MCF 10A (cell line): ENCODE measurements at regions not wholly inside any gene's neighbourhood (a gene's known extent, or its start where the extent isn't known, plus 50 kb on each side); places are given as distances from the start of the nearest gene placed in this dataset.

Source experiments
- BruUV-seq: library from RNA; stranded (reverse); fragments of 400-500 nt; replicated peaks from 2 replicates; lab custom pipeline; 2021; lab: Mats Ljungman, UMichigan
- CTCF ChIA-PET: fragments of 300-600 bp; sonication (Branson Sonifier 250); formaldehyde crosslinking; extraction: SDS; loops from one replicate; lab custom pipeline; 2021; ENCODE audit warnings: antibody characterized with exemption, inconsistent platforms; lab: Yijun Ruan, JAX
- POLR2A ChIA-PET: fragments of 300-600, 350-650 bp; sonication (Branson Sonifier 250); formaldehyde crosslinking; extraction: SDS; loops from one replicate; lab custom pipeline; 2020; ENCODE audit warnings: antibody characterized with exemption, inconsistent platforms; lab: Yijun Ruan, JAX
- DNase-seq: peaks from one replicate; pipeline ENCODE4 v3.0.0-alpha.2; 2018; ENCODE audit not compliant: unreplicated experiment
- H3K27ac Mint-ChIP-seq: one replicate; pipeline ENCODE4 v1.8.0; 2022; ENCODE audit warnings: mild to moderate bottlenecking, low read depth, mixed read lengths; ENCODE audit not compliant: unreplicated experiment
- H3K27me3 Mint-ChIP-seq: one replicate; pipeline ENCODE4 v1.8.0; 2022; ENCODE audit warnings: mixed read lengths; ENCODE audit not compliant: insufficient read depth, unreplicated experiment
- H3K36me3 Mint-ChIP-seq: one replicate; pipeline ENCODE4 v1.8.0; 2022; ENCODE audit warnings: mild to moderate bottlenecking, moderate library complexity, mixed read lengths; ENCODE audit not compliant: insufficient read depth, unreplicated experiment
- H3K4me1 Mint-ChIP-seq: one replicate; pipeline ENCODE4 v1.8.0; 2022; ENCODE audit warnings: mixed read lengths; ENCODE audit not compliant: insufficient read depth, unreplicated experiment
- H3K4me3 Mint-ChIP-seq: one replicate; pipeline ENCODE4 v1.8.0; 2022; ENCODE audit warnings: mild to moderate bottlenecking, moderate library complexity, mixed read lengths; ENCODE audit not compliant: unreplicated experiment
- H3K9me3 Mint-ChIP-seq: one replicate; pipeline ENCODE4 v1.8.0; 2022; ENCODE audit warnings: mixed read lengths; ENCODE audit not compliant: unreplicated experiment
- intact Hi-C: fragments of 100-400 bp; cut with micrococcal nuclease; formaldehyde crosslinking; loops from 2 replicates; pipeline ENCODE4 v1.14.1; 2022
- TF ChIP-seq, protein P1 (sequence below): fragments of 200-600 bp; IDR thresholded peaks from one replicate; pipeline ENCODE4 v1.8.0; 2022; ENCODE audit warnings: antibody characterized with exemption, mild to moderate bottlenecking; ENCODE audit not compliant: unreplicated experiment

DNA sequence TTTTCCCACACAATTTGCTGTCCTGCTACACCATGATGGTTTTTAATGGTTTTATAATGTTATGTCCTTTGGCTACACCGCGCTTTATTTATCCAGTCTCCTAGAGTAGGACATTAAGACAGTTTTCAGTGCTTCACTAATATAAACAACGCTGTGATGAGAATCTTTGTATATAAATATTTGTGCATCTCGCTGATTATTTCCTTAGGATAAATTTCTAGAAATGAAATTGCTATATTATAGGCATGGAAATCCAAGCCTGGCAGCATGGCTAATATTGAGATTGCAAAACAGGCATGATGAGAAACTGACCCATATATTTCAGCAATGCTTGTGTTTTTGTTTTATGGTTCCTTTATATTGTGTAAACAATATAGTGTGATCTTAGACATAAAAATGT lies 81.4 kb upstream of the ATXN1 start:
- ChIA-PET CTCF (no interaction called here), POLR2A (no interaction called here)
- Mint-ChIP-seq H3K36me3 (no peaks in the 10 kb centered on the region), H3K4me1 (no peaks in the 10 kb centered on the region), H3K27me3 (no peaks in the 10 kb centered on the region), H3K9me3 (no peaks in the 10 kb centered on the region), H3K27ac (no peak overlapping the region), H3K4me3 (no peak overlapping the region)
- BruUV-seq = no TSS peak
- TF ChIP-seq, protein P1, sequence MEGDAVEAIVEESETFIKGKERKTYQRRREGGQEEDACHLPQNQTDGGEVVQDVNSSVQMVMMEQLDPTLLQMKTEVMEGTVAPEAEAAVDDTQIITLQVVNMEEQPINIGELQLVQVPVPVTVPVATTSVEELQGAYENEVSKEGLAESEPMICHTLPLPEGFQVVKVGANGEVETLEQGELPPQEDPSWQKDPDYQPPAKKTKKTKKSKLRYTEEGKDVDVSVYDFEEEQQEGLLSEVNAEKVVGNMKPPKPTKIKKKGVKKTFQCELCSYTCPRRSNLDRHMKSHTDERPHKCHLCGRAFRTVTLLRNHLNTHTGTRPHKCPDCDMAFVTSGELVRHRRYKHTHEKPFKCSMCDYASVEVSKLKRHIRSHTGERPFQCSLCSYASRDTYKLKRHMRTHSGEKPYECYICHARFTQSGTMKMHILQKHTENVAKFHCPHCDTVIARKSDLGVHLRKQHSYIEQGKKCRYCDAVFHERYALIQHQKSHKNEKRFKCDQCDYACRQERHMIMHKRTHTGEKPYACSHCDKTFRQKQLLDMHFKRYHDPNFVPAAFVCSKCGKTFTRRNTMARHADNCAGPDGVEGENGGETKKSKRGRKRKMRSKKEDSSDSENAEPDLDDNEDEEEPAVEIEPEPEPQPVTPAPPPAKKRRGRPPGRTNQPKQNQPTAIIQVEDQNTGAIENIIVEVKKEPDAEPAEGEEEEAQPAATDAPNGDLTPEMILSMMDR = no peak
- intact Hi-C loops = no loop called here
- DNase-seq = no peak

DNA sequence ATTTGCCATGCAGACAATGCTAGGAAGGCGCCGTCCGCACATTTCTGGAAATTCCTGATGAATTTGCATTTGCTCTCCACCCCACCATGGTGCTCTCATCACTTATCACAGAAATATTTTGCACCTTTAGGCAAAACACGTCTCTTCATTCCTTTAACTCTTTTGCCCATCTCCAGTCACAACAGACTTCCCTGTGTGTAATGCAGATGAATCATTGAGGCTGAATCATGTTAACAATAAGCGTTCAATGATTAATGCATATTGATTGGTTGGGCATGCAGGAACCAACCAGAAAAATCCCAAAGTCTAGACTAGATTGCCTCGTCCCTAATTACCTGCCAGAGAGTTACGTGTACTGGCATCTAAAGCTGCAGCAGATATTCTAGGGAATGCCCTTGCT lies 80.0 kb upstream of the ATXN1 start:
- no TSS peak for BruUV-seq
- intact Hi-C loops = no loop called here
- TF ChIP-seq, protein P1 = no peak
- Mint-ChIP-seq H3K27ac (no peak overlapping the region), H3K27me3 (no peaks in the 10 kb centered on the region), H3K36me3 (no peaks in the 10 kb centered on the region), H3K4me1 (no peaks in the 10 kb centered on the region), H3K9me3 (no peaks in the 10 kb centered on the region), H3K4me3 (no peak overlapping the region)
- no peak for DNase-seq
- ChIA-PET POLR2A (no interaction called here), CTCF (no interaction called here)

DNA sequence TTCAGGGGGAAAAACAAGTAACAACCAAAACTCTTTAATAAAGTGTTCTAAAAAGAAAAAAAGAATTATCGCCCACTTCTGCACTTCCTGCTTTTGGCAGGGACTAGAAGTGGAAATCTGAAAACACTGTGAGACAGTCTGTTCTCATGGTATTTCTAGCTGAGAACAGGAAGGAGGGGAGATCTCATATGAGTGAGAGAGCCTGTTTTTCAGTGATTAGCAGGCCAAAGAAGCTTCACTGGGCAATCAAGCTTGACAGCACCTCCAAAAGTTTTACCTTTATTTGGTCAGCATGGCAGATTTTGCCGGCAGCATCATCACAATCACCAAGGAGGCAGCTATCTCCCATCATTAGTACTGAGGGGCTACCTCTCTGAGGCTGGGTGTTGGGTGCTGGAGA lies 79.5 kb upstream of the ATXN1 start:
- no peak overlapping the region for H3K27ac Mint-ChIP-seq

DNA sequence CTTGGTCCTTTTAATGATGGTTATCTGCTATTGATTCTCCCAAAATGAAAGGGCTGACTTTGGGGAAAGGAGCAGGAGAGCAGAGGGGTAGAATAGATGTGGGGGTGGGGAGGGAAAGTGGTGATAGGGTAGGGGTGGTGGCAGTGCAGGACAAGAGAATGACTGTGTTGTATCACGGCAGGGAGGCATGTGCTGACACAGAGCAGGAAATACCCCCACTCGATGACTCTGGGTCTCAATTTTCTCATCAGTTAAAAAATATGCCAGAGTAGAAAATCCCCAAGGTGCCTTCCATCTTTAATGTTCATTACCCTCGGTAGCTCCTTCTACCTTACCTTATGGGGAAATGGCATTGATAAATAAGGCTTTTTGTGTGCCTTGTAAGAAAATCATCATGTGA lies 79.0 kb upstream of the ATXN1 start:
- intact Hi-C loops = no loop called here
- Mint-ChIP-seq H3K27ac (no peak overlapping the region), H3K4me3 (no peak overlapping the region), H3K27me3 (no peaks in the 10 kb centered on the region), H3K4me1 (no peaks in the 10 kb centered on the region), H3K9me3 (no peaks in the 10 kb centered on the region), H3K36me3 (no peaks in the 10 kb centered on the region)
- ChIA-PET CTCF (no interaction called here), POLR2A (no interaction called here)
- TF ChIP-seq, protein P1 = no peak
- DNase-seq = no peak
- BruUV-seq = no TSS peak

More for the DNA sequence above, 79.5 kb upstream of the ATXN1 start:
- Mint-ChIP-seq H3K36me3 (no peaks in the 10 kb centered on the region), H3K27me3 (no peaks in the 10 kb centered on the region), H3K9me3 (no peaks in the 10 kb centered on the region), H3K4me1 (no peaks in the 10 kb centered on the region), H3K4me3 (no peak overlapping the region)
- no peak for DNase-seq
- TF ChIP-seq, protein P1 = no peak
- ChIA-PET CTCF (no interaction called here), POLR2A (no interaction called here)
- intact Hi-C loops = no loop called here
- BruUV-seq = no TSS peak
